ENCODE measurements at regions not wholly inside any gene's neighbourhood (a gene's known extent, or its start where the extent isn't known, plus 50 kb on each side); places are given as distances from the start of the nearest gene placed in this dataset.

GRCh38 chr5:2223303-2223702, 340.6 kb upstream of the IRX4 start:
- no peak overlapping the region for H3K4me3 ChIP-seq
- no peaks in the 10 kb centered on the region for H3K9me3 ChIP-seq
- TF ChIP-seq CTCF (IDR thresholded peaks at IDR 0.05) = no peak
- H3K4me1 ChIP-seq (ENCODE audit: control insufficient read depth in 1 of 2, low read depth in 2 of 2) = no peaks in the 10 kb centered on the region
- H3K27ac ChIP-seq = no peak overlapping the region
- H3K27me3 ChIP-seq (replicated peaks; ENCODE audit: insufficient read depth) = no peaks in the 10 kb centered on the region
- H3K36me3 ChIP-seq = no peaks in the 10 kb centered on the region
- DNase-seq (ENCODE audit: low spot score) (no peak), ATAC-seq (ENCODE audit: insufficient number of reproducible peaks, low FRiP score, low read depth) (no peak)

GRCh38 chr5:2222246-2222992, 339.7 kb upstream of the IRX4 start:
- no peaks in the 10 kb centered on the region for H3K4me1 ChIP-seq (ENCODE audit: control insufficient read depth in 1 of 2, low read depth in 2 of 2)
- H3K27me3 ChIP-seq (replicated peaks; ENCODE audit: insufficient read depth) = no peaks in the 10 kb centered on the region
- no peak overlapping the region for H3K27ac ChIP-seq
- DNase-seq (ENCODE audit: low spot score) = no peak
- TF ChIP-seq CTCF (IDR thresholded peaks at IDR 0.05) = no peak
- ATAC-seq (ENCODE audit: insufficient number of reproducible peaks, low FRiP score, low read depth) = no peak
- no peak overlapping the region for H3K4me3 ChIP-seq
- H3K9me3 ChIP-seq = no peaks in the 10 kb centered on the region
- no peaks in the 10 kb centered on the region for H3K36me3 ChIP-seq

- Histone ChIP-seq H3K9me3 (no peaks in the 10 kb centered on the region), H3K27me3 (replicated peaks; ENCODE audit: insufficient read depth) (no peaks in the 10 kb centered on the region), H3K27ac (no peak overlapping the region), H3K4me3 (no peak overlapping the region), H3K36me3 (no peaks in the 10 kb centered on the region), H3K4me1 (ENCODE audit: control insufficient read depth in 1 of 2, low read depth in 2 of 2) (no peaks in the 10 kb centered on the region)
- TF ChIP-seq CTCF (IDR thresholded peaks at IDR 0.05) = no peak
- no peak for ATAC-seq (ENCODE audit: insufficient number of reproducible peaks, low FRiP score, low read depth)
- DNase-seq (ENCODE audit: low spot score) = no peak
Measured at GRCh38 chr5:2221450-2221849, 338.7 kb upstream of the IRX4 start.

- DNase-seq (ENCODE audit: low spot score) (no peak), ATAC-seq (ENCODE audit: insufficient number of reproducible peaks, low FRiP score, low read depth) (no peak)
- Histone ChIP-seq H3K9me3 (no peaks in the 10 kb centered on the region), H3K4me3 (no peak overlapping the region), H3K36me3 (no peaks in the 10 kb centered on the region), H3K27ac (no peak overlapping the region), H3K27me3 (replicated peaks; ENCODE audit: insufficient read depth) (no peaks in the 10 kb centered on the region), H3K4me1 (ENCODE audit: control insufficient read depth in 1 of 2, low read depth in 2 of 2) (no peaks in the 10 kb centered on the region)
- TF ChIP-seq CTCF (IDR thresholded peaks at IDR 0.05) = no peak
Measured at GRCh38 chr5:2220741-2221140, 338.0 kb upstream of the IRX4 start.

- no peaks in the 10 kb centered on the region for H3K27me3 ChIP-seq (replicated peaks; ENCODE audit: insufficient read depth)
- H3K9me3 ChIP-seq = no peaks in the 10 kb centered on the region
- no peak overlapping the region for H3K4me3 ChIP-seq
- no peaks in the 10 kb centered on the region for H3K4me1 ChIP-seq (ENCODE audit: control insufficient read depth in 1 of 2, low read depth in 2 of 2)
- no peak for ATAC-seq (ENCODE audit: insufficient number of reproducible peaks, low FRiP score, low read depth)
- DNase-seq (ENCODE audit: low spot score) = no peak
- no peaks in the 10 kb centered on the region for H3K36me3 ChIP-seq
- no peak overlapping the region for H3K27ac ChIP-seq
- TF ChIP-seq CTCF (IDR thresholded peaks at IDR 0.05) = no peak
Measured at GRCh38 chr5:2219149-2219776, 336.5 kb upstream of the IRX4 start.
